NB4 (cell line): ENCODE measurements at regions not wholly inside any gene's neighbourhood (a gene's known extent, or its start where the extent isn't known, plus 50 kb on each side); places are given as distances from the start of the nearest gene placed in this dataset.

Experiments
- MYC ChIP-seq: IDR thresholded peaks from 2 replicates; pipeline ENCODE4 v1.6.1; 2011; ENCODE audit warnings: low read depth, low read length
- TF ChIP-seq, protein P1 (sequence below): IDR thresholded peaks from one replicate; pipeline ENCODE4 v1.5.1; 2012; ENCODE audit warnings: low read depth, low read length
- TF ChIP-seq, protein P2 (sequence below): IDR thresholded peaks from 2 replicates; pipeline ENCODE4 v1.6.1; 2011; ENCODE audit warnings: low read depth, low read length

DNA sequence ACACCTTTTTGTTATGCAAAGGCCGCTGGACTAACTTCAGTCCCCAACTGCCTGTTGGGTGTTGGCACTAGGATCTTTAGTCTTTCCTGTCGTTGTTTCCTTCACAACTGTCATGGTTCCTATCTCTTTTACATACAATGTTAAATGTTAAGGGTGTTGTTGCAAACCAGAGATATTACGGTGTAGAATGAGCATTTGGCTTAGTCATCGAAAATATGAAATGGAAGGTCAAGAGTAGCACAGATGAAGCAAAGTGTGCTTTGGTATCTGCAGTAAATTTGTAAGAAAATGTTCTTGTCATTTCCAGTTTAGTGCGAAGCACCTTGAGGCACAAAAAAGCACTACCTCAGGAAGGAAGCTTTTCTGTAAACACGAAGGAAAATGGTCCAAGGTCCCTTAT is 751.3 kb upstream of the LRFN5 start:
- TF ChIP-seq, protein P1, sequence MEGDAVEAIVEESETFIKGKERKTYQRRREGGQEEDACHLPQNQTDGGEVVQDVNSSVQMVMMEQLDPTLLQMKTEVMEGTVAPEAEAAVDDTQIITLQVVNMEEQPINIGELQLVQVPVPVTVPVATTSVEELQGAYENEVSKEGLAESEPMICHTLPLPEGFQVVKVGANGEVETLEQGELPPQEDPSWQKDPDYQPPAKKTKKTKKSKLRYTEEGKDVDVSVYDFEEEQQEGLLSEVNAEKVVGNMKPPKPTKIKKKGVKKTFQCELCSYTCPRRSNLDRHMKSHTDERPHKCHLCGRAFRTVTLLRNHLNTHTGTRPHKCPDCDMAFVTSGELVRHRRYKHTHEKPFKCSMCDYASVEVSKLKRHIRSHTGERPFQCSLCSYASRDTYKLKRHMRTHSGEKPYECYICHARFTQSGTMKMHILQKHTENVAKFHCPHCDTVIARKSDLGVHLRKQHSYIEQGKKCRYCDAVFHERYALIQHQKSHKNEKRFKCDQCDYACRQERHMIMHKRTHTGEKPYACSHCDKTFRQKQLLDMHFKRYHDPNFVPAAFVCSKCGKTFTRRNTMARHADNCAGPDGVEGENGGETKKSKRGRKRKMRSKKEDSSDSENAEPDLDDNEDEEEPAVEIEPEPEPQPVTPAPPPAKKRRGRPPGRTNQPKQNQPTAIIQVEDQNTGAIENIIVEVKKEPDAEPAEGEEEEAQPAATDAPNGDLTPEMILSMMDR = no peak
- TF ChIP-seq, protein P2, sequence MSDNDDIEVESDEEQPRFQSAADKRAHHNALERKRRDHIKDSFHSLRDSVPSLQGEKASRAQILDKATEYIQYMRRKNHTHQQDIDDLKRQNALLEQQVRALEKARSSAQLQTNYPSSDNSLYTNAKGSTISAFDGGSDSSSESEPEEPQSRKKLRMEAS = no peak
- no peak for TF ChIP-seq MYC
